ENCODE measurements at regions not wholly inside any gene's neighbourhood (a gene's known extent, or its start where the extent isn't known, plus 50 kb on each side); places are given as distances from the start of the nearest gene placed in this dataset.

GRCh38 chr3:156029208-156029607 is 91.2 kb upstream of the KCNAB1 start:
- H3K4me3 Mint-ChIP-seq: no peak overlapping the region
- H3K4me1 Mint-ChIP-seq (ENCODE audit: low read depth): no peaks in the 10 kb centered on the region
- no peak overlapping the region for H3K27ac Mint-ChIP-seq
- no peaks in the 10 kb centered on the region for H3K36me3 Mint-ChIP-seq (ENCODE audit: low read depth)
- ATAC-seq (ENCODE audit: poor library complexity) (no peak), DNase-seq (no peak)
- no peaks in the 10 kb centered on the region for H3K9me3 Mint-ChIP-seq
- Histone ChIP-seq H3K4me3 (ENCODE audit: low read length) (no peak overlapping the region), H3K9me3 (ENCODE audit: control insufficient read depth in 1 of 2, insufficient read depth in 1 of 2, low read length in 2 of 2) (no peaks in the 10 kb centered on the region), H3K4me1 (ENCODE audit: insufficient read depth, low read length) (no peaks in the 10 kb centered on the region), H3K27ac (ENCODE audit: low read depth in 1 of 2, low read length in 2 of 2) (no peak overlapping the region), H3K27me3 (ENCODE audit: control insufficient read depth in 1 of 2, insufficient read depth in 2 of 2, low read length in 2 of 2) (no peaks in the 10 kb centered on the region), H3K36me3 (ENCODE audit: insufficient read depth, low read length) (no peaks in the 10 kb centered on the region)
- intact Hi-C loops (cut with DNase I, micrococcal nuclease): no loop called here
- ChIA-PET CTCF (no interaction called here), POLR2A (no interaction called here)
- peaks cover 16% of the 10 kb centered on the region for H3K27me3 Mint-ChIP-seq
- no peak for TF ChIP-seq CTCF (IDR thresholded peaks at IDR 0.05)

- peaks cover 16% of the 10 kb centered on the region for H3K27me3 Mint-ChIP-seq
- no peaks in the 10 kb centered on the region for H3K4me1 Mint-ChIP-seq (ENCODE audit: low read depth)
- intact Hi-C loops (cut with DNase I, micrococcal nuclease): no loop called here
- H3K36me3 Mint-ChIP-seq (ENCODE audit: low read depth): no peaks in the 10 kb centered on the region
- no peak overlapping the region for H3K4me3 ChIP-seq (ENCODE audit: low read length)
- no peaks in the 10 kb centered on the region for H3K9me3 ChIP-seq (ENCODE audit: control insufficient read depth in 1 of 2, insufficient read depth in 1 of 2, low read length in 2 of 2)
- H3K36me3 ChIP-seq (ENCODE audit: insufficient read depth, low read length): no peaks in the 10 kb centered on the region
- DNase-seq (no peak), ATAC-seq (ENCODE audit: poor library complexity) (no peak)
- H3K4me3 Mint-ChIP-seq: no peak overlapping the region
- H3K27ac ChIP-seq (ENCODE audit: low read depth in 1 of 2, low read length in 2 of 2): no peak overlapping the region
- no peak for TF ChIP-seq CTCF (IDR thresholded peaks at IDR 0.05)
- ChIA-PET POLR2A (no interaction called here), CTCF (no interaction called here)
- H3K9me3 Mint-ChIP-seq: no peaks in the 10 kb centered on the region
- H3K27me3 ChIP-seq (ENCODE audit: control insufficient read depth in 1 of 2, insufficient read depth in 2 of 2, low read length in 2 of 2): no peaks in the 10 kb centered on the region
- H3K27ac Mint-ChIP-seq: no peak overlapping the region
- no peaks in the 10 kb centered on the region for H3K4me1 ChIP-seq (ENCODE audit: insufficient read depth, low read length)
These were observed 89.7 kb upstream of the KCNAB1 start for GRCh38 chr3:156030723-156031122.

- Mint-ChIP-seq H3K4me1 (ENCODE audit: low read depth) (no peaks in the 10 kb centered on the region), H3K36me3 (ENCODE audit: low read depth) (no peaks in the 10 kb centered on the region), H3K27me3 (peaks cover 5% of the 10 kb centered on the region), H3K9me3 (no peaks in the 10 kb centered on the region), H3K4me3 (no peak overlapping the region), H3K27ac (no peak overlapping the region)
- DNase-seq (no peak), ATAC-seq (ENCODE audit: poor library complexity) (no peak)
- H3K9me3 ChIP-seq (ENCODE audit: control insufficient read depth in 1 of 2, insufficient read depth in 1 of 2, low read length in 2 of 2): no peaks in the 10 kb centered on the region
- H3K4me1 ChIP-seq (ENCODE audit: insufficient read depth, low read length): no peaks in the 10 kb centered on the region
- no peaks in the 10 kb centered on the region for H3K36me3 ChIP-seq (ENCODE audit: insufficient read depth, low read length)
- POLR2A ChIA-PET: no interaction called here
- no peak overlapping the region for H3K27ac ChIP-seq (ENCODE audit: low read depth in 1 of 2, low read length in 2 of 2)
- CTCF ChIA-PET: no interaction called here
- H3K4me3 ChIP-seq (ENCODE audit: low read length): no peak overlapping the region
- intact Hi-C loops (cut with DNase I, micrococcal nuclease): no loop called here
- H3K27me3 ChIP-seq (ENCODE audit: control insufficient read depth in 1 of 2, insufficient read depth in 2 of 2, low read length in 2 of 2): no peaks in the 10 kb centered on the region
- no peak for TF ChIP-seq CTCF (IDR thresholded peaks at IDR 0.05)
These were observed 87.0 kb upstream of the KCNAB1 start for GRCh38 chr3:156033428-156033827.

All from CD4-positive, alpha-beta T cell (primary cell).